H9 (cell line): ENCODE measurements at regions not wholly inside any gene's neighbourhood (a gene's known extent, or its start where the extent isn't known, plus 50 kb on each side); places are given as distances from the start of the nearest gene placed in this dataset.
A peak's percentile ranks its signal among the peaks of the same experiment; 100 is the strongest.

Source experiments
- DNase-seq: peaks from one replicate; pipeline ENCODE4 v3.0.0-alpha.2; 2017
- H2AFZ ChIP-seq: one replicate; pipeline ENCODE4 v1.6.1; 2013; ENCODE audit warnings: mild to moderate bottlenecking, low read length, control low read depth, moderate library complexity
- H2AK5ac ChIP-seq: 2 replicates; pipeline ENCODE4 v1.6.1; 2013; ENCODE audit warnings: low read length, control low read depth, mixed read lengths; ENCODE audit not compliant: insufficient read length
- H2BK120ac ChIP-seq: one replicate; pipeline ENCODE4 v1.6.1; 2013; ENCODE audit warnings: low read depth, mild to moderate bottlenecking, low read length, control low read depth, inconsistent platforms; ENCODE audit not compliant: poor library complexity, severe bottlenecking
- H2BK12ac ChIP-seq: 2 replicates; pipeline ENCODE4 v1.6.1; 2013; ENCODE audit warnings: low read length, control low read depth, mixed read lengths, low read depth; ENCODE audit not compliant: insufficient read length
- H2BK15ac ChIP-seq: 2 replicates; pipeline ENCODE4 v1.6.1; 2013; ENCODE audit warnings: low read depth, low read length, control low read depth
- H2BK20ac ChIP-seq: one replicate; pipeline ENCODE4 v1.6.1; 2013; ENCODE audit warnings: low read depth, mild to moderate bottlenecking, low read length, control low read depth, inconsistent platforms; ENCODE audit not compliant: poor library complexity, severe bottlenecking
- H2BK5ac ChIP-seq: 2 replicates; pipeline ENCODE4 v1.6.1; 2013; ENCODE audit warnings: low read length, control low read depth, mixed read lengths; ENCODE audit not compliant: insufficient read length
- H3K14ac ChIP-seq: 2 replicates; pipeline ENCODE4 v1.6.1; 2013; ENCODE audit warnings: low read length, control low read depth; ENCODE audit not compliant: insufficient read depth
- H3K18ac ChIP-seq: 2 replicates; pipeline ENCODE4 v1.6.1; 2013; ENCODE audit warnings: low read depth, mild to moderate bottlenecking, mixed read lengths, low read length, control low read depth; ENCODE audit not compliant: insufficient read length
- H3K23ac ChIP-seq: 2 replicates; pipeline ENCODE4 v1.6.1; 2013; ENCODE audit warnings: low read length, control low read depth, mixed read lengths, low read depth; ENCODE audit not compliant: insufficient read length
- H3K23me2 ChIP-seq: 2 replicates; pipeline ENCODE4 v1.6.1; 2013; ENCODE audit warnings: low read depth, mild to moderate bottlenecking, mixed read lengths, low read length, control low read depth; ENCODE audit not compliant: insufficient read length, poor library complexity, severe bottlenecking
- H3K27ac ChIP-seq: 2 replicates; pipeline ENCODE4 v1.5.1; 2013; ENCODE audit warnings: low read length, control low read depth, mixed read lengths, low read depth; ENCODE audit not compliant: insufficient read length
- H3K27me3 ChIP-seq: 2 replicates; pipeline ENCODE4 v1.6.1; 2013; ENCODE audit warnings: low read length, control low read depth, inconsistent platforms; ENCODE audit not compliant: insufficient read depth
- H3K4ac ChIP-seq: 2 replicates; pipeline ENCODE4 v1.6.1; 2013; ENCODE audit warnings: low read depth, mild to moderate bottlenecking, control low read depth, inconsistent platforms, low read length, moderate library complexity
- H3K4me1 ChIP-seq: 2 replicates; pipeline ENCODE4 v1.6.1; 2013; ENCODE audit warnings: low read length, control low read depth, inconsistent platforms; ENCODE audit not compliant: insufficient read depth
- H3K4me2 ChIP-seq: 2 replicates; pipeline ENCODE4 v1.6.1; 2013; ENCODE audit warnings: low read length, control low read depth, mixed read lengths; ENCODE audit not compliant: insufficient read length, insufficient read depth
- H3K56ac ChIP-seq: 2 replicates; pipeline ENCODE4 v1.6.1; 2013; ENCODE audit warnings: low read depth, mild to moderate bottlenecking, mixed read lengths, low read length, control low read depth; ENCODE audit not compliant: insufficient read length
- H3K79me1 ChIP-seq: 2 replicates; pipeline ENCODE4 v1.6.1; 2013; ENCODE audit warnings: low read depth, mild to moderate bottlenecking, moderate library complexity, low read length, control low read depth, inconsistent platforms; ENCODE audit not compliant: insufficient read depth, poor library complexity, severe bottlenecking
- H3K79me2 ChIP-seq: 2 replicates; pipeline ENCODE4 v1.6.1; 2013; ENCODE audit warnings: low read length, control low read depth, inconsistent platforms; ENCODE audit not compliant: insufficient read depth
- H3K9ac ChIP-seq: 2 replicates; pipeline ENCODE4 v1.6.1; 2013; ENCODE audit warnings: low read length, control low read depth, mixed read lengths; ENCODE audit not compliant: insufficient read length; ENCODE audit errors: extremely low read depth
- H3K9me3 ChIP-seq: one replicate; pipeline ENCODE4 v1.6.1; 2013; ENCODE audit warnings: low read depth, low read length, inconsistent platforms; ENCODE audit not compliant: control insufficient read depth
- H3T11ph ChIP-seq: one replicate; pipeline ENCODE4 v1.6.1; 2013; ENCODE audit warnings: mild to moderate bottlenecking, low read length, control low read depth, inconsistent platforms
- H4K20me1 ChIP-seq: one replicate; pipeline ENCODE4 v1.6.1; 2013; ENCODE audit not compliant: control insufficient read depth, insufficient read length, insufficient read depth
- H4K5ac ChIP-seq: 2 replicates; pipeline ENCODE4 v1.6.1; 2013; ENCODE audit warnings: low read depth, mild to moderate bottlenecking, mixed read lengths, low read length, control low read depth; ENCODE audit not compliant: insufficient read length
- H4K8ac ChIP-seq: replicated peaks from 2 replicates; pipeline ENCODE4 v1.6.1; 2013; ENCODE audit warnings: low read length, control low read depth, mixed read lengths, low read depth; ENCODE audit not compliant: insufficient read length
- H4K91ac ChIP-seq: 2 replicates; pipeline ENCODE4 v1.6.1; 2013; ENCODE audit warnings: low read depth, mild to moderate bottlenecking, moderate library complexity, mixed read lengths, low read length, control low read depth; ENCODE audit not compliant: insufficient read length
- H3K27ac Mint-ChIP-seq, 3 experiments: 2 replicates in 2 of 3; 3 replicates in 1 of 3; pipeline ENCODE4 v1.8.0; 2020 to 2021; ENCODE audit warnings: mixed read lengths in 3 of 3, mild to moderate bottlenecking in 1 of 3, moderate library complexity in 1 of 3
- H3K27me3 Mint-ChIP-seq: 2 replicates; pipeline ENCODE4 v1.8.0; 2021; ENCODE audit warnings: low read depth, mild to moderate bottlenecking, moderate library complexity, mixed read lengths
- H3K36me3 Mint-ChIP-seq, 3 experiments: 2 replicates in 2 of 3; 3 replicates in 1 of 3; pipeline ENCODE4 v1.8.0; 2020 to 2021; ENCODE audit warnings: low read depth in 3 of 3, mixed read lengths in 3 of 3; ENCODE audit not compliant: insufficient read depth in 1 of 3
- H3K4me1 Mint-ChIP-seq, 2 experiments: 2 replicates each; pipeline ENCODE4 v1.8.0; 2020; ENCODE audit warnings: mixed read lengths in 2 of 2
- H3K4me3 Mint-ChIP-seq, 2 experiments: 2 replicates in 1 of 2; 3 replicates in 1 of 2; pipeline ENCODE4 v1.8.0; 2020 to 2021; ENCODE audit warnings: mild to moderate bottlenecking in 2 of 2, mixed read lengths in 2 of 2, moderate library complexity in 1 of 2
- H3K9me3 Mint-ChIP-seq, 2 experiments: 2 replicates in 1 of 2; 3 replicates in 1 of 2; pipeline ENCODE4 v1.8.0; 2020; ENCODE audit warnings: mild to moderate bottlenecking in 2 of 2, mixed read lengths in 2 of 2, moderate library complexity in 1 of 2
- TF ChIP-seq, protein P1 (sequence below): fragments of 200-600 bp; sonication (generic); conservative IDR thresholded peaks from 3 replicates; pipeline ENCODE4 v1.8.0; 2021; ENCODE audit warnings: antibody characterized with exemption, mild to moderate bottlenecking

DNA sequence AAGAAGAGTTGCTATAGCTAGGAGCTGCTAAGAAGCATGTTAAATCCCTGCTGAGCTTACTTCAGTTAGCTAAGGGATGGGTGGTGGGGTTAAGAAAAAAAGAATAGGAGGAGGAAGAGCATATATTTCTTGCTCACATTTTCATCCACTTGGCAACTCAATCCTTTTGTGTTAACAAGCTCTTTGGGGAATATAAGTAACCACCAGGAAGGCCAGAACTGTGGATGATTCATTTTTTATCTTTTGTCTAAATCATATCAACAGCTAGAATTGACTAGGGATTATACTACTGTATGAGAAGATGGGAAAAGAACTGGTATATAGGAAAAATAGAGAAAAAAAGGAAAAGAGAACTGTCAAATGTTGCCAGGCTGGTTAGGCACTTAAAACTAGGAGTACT, 555.3 kb upstream of the ARRDC3 start:
- H3K79me1 ChIP-seq, result no peaks in the 10 kb centered on the region
- no peaks in the 10 kb centered on the region; a peak in 1 of 5 replicates for H3K9me3 Mint-ChIP-seq
- H3K36me3 Mint-ChIP-seq, result peaks cover 0 to 8% (median 6%) of the 10 kb centered on the region in 3 experiments; a peak in 2 of 7 replicates
- H3K56ac ChIP-seq, result no peak overlapping the region
- no peaks in the 10 kb centered on the region for H3K9me3 ChIP-seq
- no peak overlapping the region for H3T11ph ChIP-seq
- no peak overlapping the region for H2BK5ac ChIP-seq
- H4K8ac ChIP-seq, result no peak overlapping the region
- H4K5ac ChIP-seq, result no peak overlapping the region
- no peaks in the 10 kb centered on the region for H3K27me3 ChIP-seq
- H2BK120ac ChIP-seq, result no peak overlapping the region
- peak overlapping the region in 1 of 3 experiments; percentile 71; a peak in 3 of 7 replicates for H3K27ac Mint-ChIP-seq
- H3K79me2 ChIP-seq, result no peaks in the 10 kb centered on the region
- H4K20me1 ChIP-seq, result no peaks in the 10 kb centered on the region
- no peak for DNase-seq
- no peak overlapping the region for H2AFZ ChIP-seq
- H4K91ac ChIP-seq, result no peak overlapping the region
- H3K27ac ChIP-seq, result no peak overlapping the region
- TF ChIP-seq, protein P1, sequence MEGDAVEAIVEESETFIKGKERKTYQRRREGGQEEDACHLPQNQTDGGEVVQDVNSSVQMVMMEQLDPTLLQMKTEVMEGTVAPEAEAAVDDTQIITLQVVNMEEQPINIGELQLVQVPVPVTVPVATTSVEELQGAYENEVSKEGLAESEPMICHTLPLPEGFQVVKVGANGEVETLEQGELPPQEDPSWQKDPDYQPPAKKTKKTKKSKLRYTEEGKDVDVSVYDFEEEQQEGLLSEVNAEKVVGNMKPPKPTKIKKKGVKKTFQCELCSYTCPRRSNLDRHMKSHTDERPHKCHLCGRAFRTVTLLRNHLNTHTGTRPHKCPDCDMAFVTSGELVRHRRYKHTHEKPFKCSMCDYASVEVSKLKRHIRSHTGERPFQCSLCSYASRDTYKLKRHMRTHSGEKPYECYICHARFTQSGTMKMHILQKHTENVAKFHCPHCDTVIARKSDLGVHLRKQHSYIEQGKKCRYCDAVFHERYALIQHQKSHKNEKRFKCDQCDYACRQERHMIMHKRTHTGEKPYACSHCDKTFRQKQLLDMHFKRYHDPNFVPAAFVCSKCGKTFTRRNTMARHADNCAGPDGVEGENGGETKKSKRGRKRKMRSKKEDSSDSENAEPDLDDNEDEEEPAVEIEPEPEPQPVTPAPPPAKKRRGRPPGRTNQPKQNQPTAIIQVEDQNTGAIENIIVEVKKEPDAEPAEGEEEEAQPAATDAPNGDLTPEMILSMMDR, result no peak
- H3K14ac ChIP-seq, result no peak overlapping the region
- no peaks in the 10 kb centered on the region; the same call in 1 of the 2 replicates for H3K4me1 ChIP-seq
- no peak overlapping the region for H2BK15ac ChIP-seq
- no peak overlapping the region for H2AK5ac ChIP-seq
- no peak overlapping the region for H2BK20ac ChIP-seq
- H3K4me2 ChIP-seq, result no peak overlapping the region
- no peak overlapping the region for H3K9ac ChIP-seq
- no peak overlapping the region for H3K4me3 Mint-ChIP-seq
- H3K4ac ChIP-seq, result no peak overlapping the region
- no peaks in the 10 kb centered on the region for H3K23me2 ChIP-seq
- no peak overlapping the region for H3K23ac ChIP-seq
- H3K18ac ChIP-seq, result no peak overlapping the region
- no peak overlapping the region for H2BK12ac ChIP-seq
- H3K27me3 Mint-ChIP-seq, result no peaks in the 10 kb centered on the region
- peaks cover 16 to 22% of the 10 kb centered on the region in 2 experiments for H3K4me1 Mint-ChIP-seq
